ENCODE measurements at regions not wholly inside any gene's neighbourhood (a gene's known extent, or its start where the extent isn't known, plus 50 kb on each side); places are given as distances from the start of the nearest gene placed in this dataset.

DNA sequence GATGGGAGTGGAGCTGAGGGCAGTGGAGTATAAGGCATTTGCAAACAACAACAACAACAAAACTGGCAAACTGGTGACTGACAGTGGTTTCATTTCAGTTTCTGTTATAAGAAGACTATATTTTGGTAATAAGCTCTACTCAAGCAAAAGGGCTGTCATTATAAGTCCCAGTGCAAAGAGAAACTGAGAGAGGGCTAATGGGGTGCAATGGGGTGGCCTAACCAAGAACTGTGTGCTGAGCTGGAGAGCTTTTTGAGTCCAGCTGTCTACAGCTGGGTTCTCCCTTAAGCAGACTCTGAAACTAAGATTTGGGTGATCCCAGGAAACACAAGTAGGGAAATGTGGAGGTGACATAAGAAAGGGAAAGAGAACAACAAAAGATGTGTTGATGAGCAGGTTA, 439.3 kb downstream of the ADRA2A start:
- no peak for DNase-seq

DNA sequence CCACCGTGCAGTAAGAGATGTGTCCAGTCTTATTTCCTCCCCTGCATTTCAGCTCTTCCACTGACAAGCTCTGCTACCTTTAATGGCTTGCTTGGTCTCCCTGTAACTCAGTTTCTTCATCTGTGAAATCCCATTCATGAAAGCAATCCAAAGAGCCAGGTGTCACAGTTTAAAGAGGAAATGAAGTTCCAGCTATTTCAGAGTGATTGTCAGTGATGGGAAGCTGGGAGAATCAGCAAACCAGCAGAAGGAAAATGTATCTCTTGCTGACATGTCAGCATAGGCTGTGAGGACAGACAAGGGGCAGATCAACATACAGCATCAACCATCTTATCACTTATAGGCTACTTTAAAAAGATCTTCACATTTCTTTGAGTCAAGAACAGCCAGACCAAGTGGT, 445.3 kb downstream of the ADRA2A start:
- no peak for DNase-seq

DNA sequence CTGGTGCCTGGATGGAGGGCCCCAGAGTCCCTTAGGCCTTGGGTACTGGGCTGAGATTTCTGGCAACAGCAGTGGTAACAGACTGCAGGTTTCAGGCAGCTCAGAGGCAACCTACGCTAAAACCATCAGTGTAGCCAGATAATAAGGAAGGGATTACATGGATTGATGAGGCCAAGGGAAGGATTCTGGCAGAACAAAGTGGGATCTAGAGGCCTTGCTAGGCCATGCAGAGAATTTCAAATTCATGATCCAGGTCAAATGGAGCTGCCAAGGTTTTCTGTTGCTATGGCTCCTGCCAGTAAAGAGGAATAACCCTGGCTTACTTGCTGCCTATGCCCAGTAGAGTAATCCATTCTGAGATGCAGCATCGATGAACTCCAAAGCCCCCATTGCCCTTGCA, 445.7 kb downstream of the ADRA2A start:
- DNase-seq, result no peak

DNA sequence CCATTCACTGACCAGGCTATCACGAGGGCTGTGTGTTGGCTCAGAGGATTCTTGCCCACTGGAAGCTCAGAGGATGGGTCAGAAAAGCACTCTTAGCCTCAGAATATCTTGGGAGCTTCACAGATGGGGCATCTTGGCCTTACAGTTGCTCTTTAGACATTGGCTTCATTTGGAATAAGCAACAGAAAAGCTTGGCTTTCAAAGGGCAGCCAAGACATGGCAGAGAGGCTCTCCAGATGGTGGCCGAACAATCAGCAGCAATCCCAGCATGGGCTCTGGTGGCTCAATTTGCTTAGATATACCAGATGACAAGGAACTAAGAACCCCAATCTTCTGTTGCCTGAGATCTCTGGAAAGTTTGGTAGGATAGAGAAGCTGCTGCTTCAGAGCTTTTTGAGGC, 446.2 kb downstream of the ADRA2A start:
- no peak for DNase-seq

DNA sequence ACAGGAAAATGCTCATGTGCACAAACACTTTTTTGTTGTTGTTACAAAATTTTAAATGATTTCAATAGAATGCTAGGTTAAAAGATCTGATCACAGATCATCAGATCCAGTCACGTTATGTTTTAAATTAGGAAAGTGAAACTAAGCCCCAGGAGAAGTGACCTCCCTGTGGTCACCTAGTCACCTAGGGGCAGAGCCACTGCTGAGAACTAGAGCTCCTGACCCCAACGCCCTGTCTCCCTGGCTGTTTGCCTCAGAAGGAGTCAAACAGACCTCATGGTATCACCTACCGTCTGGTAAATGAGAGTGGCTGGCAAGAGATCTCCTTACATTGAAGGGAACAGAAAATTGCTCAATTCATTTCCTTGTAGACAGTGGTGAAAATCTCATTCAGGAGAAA, 447.3 kb downstream of the ADRA2A start:
- DNase-seq, result no peak

DNA sequence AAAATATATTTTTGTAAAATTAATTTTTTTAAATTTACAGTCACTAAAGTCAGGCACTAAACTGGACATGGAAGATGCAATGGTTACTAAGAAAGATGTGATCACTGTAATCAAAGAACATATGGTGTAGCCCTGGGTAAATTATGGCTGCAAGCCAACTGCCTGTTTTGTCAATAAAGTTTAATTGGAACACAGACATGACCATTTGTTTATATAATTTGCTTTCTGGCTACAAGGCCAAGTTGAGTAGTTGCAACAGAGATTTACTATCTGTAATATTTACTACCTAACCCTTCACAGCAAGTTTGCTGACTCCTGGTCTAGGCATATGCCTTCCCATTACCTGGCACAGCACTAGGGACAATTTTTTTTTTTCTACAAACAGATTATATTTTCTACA, 448.9 kb downstream of the ADRA2A start:
- no peak for DNase-seq

DNA sequence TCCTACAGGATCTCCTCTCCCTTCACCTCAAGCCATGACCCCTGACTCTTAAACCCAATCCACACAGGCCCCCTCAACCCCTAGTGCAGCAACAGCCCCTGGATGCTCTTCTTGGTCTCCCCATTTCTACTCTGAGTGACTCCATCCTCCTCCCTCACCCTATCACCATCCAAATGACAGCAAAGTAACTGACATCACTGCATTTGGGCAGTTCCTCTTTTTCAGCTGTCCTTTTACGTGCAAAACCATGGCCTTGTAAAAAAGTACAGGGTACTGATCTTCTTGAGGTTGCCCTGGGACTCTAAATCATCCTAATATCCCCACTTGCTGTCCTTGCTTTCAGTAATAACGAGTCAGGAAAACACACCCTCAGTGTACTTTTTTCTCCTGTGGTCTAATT, 454.9 kb downstream of the ADRA2A start:
- no peak for DNase-seq

DNA sequence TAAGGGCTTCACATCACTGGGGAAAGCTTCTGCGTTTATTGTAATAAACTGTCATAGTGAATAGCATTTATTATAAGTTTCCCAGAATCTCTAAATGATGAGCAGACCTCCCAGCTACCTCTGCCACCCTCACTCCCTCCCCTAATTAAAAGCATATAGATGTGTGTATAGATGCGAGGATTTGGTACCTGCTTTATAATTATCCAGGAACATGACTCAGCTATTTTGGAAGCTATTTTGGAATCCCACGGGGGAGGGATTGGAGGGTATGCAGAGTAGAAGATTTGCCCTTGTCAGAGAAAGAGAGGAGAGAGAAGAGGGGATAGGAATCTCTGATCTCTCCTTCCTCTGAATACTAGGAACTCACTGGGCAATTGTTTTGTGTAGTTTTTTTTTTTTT, 455.3 kb downstream of the ADRA2A start:
- DNase-seq, result no peak

DNA sequence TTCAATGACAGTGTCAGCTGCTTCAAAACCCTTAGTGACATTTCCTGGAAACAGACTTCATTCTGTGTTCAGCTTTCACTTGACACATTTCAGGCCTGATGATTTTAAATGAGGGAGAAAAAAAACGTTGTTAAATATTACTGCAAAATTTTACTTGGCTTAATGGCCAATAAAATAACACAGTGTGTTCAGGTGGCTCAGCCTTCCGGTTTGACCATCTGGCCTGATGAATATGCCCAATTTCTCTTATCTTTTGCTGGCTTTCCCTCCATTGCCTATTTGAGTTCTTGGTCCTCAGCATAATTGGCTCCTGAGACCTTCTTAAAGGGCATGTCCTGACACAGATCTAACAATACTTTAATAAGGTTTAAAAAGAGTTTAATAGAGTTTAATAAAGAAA, 462.4 kb downstream of the ADRA2A start:
- no peak for DNase-seq

DNA sequence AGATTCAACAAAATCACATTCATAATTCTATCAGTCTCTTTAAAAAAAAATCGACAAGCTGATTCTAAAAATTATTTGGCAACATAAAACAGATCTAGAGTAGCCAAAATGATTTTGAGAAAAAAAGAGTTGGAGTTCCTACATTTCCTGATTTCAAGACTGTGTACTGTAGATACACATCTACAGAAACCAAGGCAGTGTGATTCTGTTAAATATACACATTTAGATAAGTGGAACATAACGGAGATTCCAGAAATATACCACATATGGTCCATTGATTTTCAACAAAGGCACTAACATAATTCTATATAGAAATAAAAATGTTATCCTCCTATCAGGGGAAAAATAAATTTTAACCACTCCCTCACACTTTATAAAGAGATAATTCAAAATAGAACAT, 467.0 kb downstream of the ADRA2A start:
- no peak for DNase-seq

DNA sequence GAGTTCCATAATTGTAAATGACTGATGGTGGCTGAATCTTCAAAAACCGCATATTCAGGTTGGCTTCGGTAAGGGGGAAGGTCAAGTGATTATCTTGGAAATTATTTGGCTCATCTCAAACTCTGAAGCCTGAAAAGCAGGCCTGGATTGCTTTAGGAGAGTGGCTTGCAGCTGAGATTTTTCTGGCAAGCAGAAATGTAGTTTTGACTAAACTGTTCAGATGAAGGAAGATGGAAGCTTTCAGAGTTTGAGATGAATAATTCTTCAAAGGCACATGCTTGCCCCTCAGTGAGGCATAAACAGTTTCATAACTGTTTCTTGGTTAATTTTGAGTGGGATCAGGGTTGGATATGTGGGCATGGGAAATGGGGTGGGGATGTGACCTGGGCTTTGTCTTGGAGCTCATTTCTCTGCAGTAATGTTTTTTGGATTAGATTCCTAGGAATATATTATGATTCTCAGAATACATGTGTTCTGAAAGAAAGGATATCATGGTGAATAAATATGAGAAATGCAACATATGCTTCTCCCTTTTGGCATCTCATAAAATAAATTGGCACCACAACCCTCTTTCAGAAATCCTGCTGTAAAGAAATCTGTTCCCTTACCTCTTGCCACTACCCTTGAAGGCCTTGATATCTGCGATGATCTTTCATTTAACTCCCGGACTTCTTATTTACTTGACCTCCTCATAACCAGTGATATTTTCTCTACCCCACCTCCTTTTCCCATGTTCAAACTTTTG, 469.2 kb downstream of the ADRA2A start:
- DNase-seq, result no peak

DNA sequence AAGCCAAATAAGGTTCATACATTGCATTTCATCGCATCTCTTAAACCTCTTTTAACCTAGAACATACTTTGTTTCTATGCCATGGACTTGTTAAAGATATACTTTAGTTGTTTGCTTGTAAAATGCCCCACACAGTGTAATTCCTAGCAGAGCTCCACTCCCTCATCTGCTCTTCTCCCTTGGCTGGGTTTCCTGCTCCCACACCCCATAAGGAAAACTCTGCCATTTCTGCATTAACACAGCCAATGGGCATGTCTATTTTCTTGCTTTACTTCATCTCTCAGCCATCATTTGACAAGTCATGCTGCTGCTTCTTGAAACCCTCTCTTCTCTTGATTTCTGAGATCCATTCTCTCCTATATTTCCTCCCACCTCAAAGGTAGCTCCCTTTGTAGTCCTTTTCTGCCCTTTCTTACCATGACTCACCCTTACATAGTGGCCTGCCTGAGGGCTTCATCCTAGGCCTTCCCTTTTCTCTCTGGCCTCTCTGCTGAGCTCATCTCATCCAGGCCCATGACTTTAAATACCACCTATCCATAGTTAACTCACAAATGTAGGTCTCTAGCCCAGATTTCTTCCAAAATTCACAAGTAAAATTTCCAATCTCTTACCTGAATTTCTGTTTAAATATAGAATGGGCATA, 471.4 kb downstream of the ADRA2A start:
- DNase-seq, result no peak

DNA sequence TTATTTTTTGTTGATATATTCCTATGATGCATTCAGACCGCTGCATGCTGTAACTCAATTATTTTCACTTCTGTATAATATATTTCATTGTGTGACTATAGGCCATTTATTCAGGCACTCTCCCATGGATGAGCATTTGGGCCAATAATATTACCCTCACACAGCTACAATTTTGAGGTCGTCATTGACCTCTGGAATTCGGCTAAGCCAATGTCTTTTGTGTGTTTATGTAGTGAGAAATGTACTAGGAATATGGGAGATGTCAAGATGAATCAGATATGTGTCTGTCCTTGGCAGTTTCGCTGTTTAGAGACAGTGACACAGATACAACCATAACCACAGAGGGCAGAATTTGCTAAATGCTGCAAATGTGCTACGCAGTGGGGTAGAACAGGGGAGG, 474.2 kb downstream of the ADRA2A start:
- no peak for DNase-seq

DNA sequence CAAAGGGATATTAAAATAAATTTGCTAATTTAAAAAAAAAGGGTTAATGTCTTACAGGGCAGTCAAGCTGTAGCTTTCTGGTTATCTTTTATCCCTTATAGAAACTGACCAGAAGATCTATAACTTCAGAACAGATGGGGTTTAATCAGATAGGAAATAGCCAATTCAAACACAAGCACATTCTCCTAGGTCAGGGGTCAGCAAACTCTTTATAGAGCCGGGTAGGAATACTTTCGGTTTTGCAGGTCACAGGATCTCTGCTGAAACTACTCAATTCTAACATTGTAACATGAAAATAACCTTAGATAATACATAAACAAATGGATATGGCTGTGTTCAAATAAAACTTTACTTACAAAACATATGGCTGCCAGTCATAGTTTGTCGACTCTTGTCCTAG, 479.8 kb downstream of the ADRA2A start:
- no peak for DNase-seq

DNA sequence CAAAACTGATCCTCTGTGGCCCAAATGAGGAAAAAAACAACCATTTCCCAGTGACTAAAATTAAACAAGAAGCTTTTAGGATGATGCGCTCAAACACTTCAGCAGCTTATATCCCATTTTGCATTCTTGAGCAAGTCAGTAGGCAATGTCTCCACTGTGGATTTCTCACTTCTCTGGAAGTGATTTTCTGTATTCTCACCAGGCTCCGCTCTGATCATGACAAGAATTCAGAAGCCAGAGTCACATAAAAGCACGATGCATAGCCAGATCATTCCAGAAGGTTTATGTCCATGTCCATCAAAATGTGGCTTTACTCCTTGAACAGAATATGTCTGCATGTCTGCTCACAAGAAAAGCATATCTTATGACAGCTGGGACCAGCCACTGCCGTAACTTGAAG, 481.4 kb downstream of the ADRA2A start:
- no peak for DNase-seq

DNA sequence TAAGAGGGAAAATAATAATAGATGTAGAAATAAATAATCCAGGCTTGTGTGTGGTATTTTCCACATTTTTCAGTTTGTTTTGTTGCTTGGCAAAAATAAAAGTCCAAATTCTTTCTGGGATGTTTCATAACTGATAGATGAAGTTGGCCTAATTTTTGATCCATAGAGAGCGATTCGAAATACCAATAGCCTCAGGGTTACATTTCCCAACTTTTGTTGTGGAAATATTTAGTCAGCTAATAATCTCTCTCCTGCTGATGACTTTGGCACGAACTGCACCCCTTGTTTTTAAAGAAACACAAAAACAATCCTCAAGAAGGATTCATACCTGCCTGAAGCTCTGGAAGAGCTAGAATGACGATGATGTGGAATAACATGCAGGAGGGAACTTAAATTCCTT, 483.2 kb downstream of the ADRA2A start:
- DNase-seq, result no peak

DNA sequence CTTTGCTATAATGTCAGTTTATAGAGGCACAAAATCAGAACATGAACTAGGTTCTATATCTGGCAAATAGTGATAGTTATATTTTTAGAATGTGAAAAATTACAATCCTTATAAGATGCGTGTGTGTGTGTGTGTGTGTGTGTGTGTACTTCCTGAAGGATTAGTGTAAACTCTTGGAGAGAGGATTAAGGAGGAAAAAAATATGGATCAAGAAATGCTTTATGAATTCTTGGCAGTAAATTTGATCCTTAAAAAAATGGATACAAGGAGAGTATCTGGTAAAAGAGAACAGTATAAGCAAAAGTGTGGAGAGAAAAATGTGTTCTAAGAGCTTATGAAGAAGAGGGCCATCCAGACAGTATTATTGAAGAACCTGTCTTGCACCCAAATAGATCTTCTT, 484.3 kb downstream of the ADRA2A start:
- no peak for DNase-seq

DNA sequence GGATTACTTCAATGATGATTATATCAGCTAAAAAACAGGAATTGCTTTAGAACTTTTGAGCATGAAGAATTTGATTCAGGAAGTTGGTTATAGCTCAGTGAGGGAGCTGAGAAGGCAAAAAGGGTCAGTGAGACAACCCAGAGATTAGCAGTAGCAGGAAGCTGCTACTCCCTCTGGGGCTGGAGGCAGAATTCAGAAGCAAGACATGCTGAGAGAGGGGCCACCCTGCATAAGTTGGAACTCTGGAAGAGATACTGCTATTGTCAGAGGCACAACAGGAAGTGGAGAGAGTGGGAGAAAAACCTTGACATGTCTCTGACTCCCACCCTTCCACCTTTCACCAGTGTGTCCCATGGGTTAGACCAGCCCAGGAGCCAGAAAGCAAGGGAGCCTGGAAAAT, 488.7 kb downstream of the ADRA2A start:
- no peak for DNase-seq

DNA sequence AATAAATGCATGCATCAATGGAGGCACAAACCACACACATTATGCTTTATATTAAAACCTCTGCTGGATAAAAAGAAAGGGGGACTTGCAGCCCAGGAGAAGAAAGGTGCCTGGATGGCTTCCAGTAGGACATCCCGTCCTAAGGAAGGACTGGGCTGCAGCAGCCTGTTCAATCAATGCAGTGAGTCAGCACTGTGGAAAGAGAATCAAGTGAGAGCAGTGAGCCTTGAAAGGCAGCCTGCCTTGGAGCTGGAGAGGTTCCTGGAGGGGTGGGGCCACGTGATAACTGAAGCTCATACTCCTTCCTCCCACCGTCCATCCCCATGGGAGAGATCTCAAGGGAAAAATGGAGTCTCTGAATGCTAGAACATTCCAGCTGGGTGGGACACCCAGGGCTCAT, 501.2 kb downstream of the ADRA2A start:
- DNase-seq, result no peak

DNA sequence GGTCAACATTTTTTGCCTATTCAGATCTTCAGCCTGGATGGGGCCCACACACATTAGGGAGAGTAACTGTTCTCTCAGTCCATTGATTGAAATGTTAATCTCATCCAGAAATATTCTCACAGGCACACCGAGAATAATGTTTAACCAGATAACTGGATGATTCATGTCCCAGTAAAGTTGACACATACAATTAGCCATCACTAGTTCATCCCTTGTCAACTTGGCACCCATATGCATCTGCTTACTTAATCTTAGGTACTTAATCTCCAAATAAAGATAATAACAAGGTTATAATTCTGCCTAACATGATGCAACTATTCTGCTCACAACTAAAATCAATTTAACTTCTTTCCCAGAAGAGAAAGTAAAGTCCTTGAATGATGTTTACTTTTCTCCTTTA, 502.6 kb downstream of the ADRA2A start:
- DNase-seq, result no peak

DNA sequence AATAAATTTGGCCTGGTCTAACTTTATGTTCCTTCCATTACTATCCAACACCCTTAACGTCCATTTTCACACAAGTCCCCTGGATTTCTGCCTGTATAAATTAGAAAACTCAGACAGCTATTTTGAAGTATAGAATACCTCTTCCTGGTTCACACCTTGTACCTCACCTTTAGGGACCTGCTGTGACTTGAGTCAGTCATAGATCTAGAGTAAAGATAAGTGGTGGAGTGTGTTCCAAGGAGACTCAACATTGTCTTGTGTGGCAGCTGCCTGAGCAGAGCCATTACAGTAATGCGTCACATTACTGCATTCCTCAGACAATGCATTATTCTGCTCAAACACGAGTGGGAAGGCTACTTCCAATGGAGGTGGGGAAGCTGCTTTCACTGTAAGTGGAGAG, 513.9 kb downstream of the ADRA2A start:
- no peak for DNase-seq

DNA sequence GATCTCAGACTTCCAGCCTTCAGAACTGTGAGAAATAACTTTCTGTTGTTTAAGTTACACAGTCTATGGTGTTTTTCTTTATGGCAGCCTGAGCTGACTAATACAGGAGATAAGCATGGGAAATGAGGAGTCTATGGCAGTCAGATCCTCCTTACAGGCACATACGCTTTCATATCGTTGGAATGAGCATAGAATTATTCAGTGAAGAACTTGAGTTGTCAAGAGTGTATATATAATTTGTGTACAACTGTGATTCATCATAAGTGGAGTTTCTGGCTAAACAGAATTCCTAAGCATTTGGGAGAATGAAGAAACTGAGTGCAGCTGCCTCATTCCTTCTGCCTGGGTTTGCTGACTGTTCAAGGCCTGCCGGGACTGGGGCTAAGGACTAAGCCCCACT, 516.7 kb downstream of the ADRA2A start:
- no peak for DNase-seq

DNA sequence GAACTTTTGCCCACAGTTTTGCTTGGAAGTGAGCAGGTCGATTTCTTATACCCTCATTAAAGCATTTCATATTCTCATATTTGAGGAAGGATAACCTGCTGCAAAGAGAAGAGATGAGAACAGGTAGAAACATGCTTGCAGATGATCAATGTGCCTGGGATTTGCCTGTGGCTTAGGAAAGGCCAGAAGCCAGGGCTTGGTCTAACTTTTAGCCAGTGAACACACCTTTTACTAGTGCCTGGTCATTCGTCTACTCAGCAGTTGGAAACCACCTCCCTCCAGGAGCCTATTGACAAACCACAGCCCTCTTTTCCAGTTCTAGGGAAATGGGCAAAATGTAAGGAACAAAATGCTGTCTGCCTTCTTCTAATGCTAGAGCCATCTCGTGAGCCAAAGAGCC, 518.3 kb downstream of the ADRA2A start:
- no peak for DNase-seq

DNA sequence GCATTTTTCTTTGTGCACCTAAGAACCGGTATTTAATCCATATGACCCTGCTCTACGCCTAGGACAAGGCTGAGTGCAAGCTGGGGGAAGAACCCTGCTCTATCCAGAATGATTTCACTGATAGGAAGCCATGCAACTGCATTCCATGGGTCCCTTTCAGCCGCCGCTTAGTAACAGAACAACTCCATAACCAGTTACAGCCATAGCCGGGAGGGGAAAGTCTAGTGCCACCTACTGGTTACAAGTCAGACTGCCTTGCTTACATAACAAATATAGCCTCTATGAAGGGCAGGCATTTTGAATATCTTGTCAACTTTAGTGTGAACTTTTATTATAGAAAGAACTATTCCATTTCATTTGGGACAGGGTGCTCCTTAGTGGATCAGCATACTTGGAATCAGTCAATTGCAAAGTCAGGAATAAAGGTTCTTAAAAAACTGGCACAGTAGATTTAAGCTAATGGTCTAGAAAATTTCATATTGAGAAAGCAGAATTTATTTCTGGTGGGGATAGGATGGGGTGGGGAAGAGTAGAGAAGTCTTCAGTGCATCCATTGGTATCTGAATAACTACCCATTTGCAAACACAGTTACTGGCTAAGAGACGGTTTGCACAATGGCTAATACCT, 521.7 kb downstream of the ADRA2A start:
- peak; percentile 29 to 46 for DNase-seq

DNA sequence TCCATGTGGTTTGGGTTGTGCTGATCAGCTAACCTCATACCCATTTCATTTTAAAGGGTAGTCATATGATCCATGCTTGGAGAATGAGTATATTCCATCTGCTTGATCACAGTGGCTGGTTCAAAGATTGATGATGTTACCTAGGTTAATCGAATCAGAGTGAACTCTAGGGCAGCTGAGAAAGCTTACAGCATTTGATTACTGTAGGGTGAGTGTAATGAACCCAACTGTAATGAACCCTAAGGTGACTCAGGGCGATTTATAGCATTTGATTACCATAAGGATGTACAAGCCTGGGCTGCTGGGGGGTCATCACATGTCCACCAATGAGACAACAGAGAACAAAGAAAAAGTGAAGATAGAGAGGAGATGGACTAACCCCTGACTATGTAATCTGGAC, 523.1 kb downstream of the ADRA2A start:
- DNase-seq, result no peak

All from stimulated activated CD4-positive, alpha-beta T cell treated with anti-CD3 and anti-CD28 coated beads, Interleukin-2, amount 100 ng/mL, for 24 hours (primary cell).